ENCODE measurements at regions not wholly inside any gene's neighbourhood (a gene's known extent, or its start where the extent isn't known, plus 50 kb on each side); places are given as distances from the start of the nearest gene placed in this dataset. TPM values are rescaled to one million over a fixed set of nuclear protein-coding genes. Genes with fewer than 3 reads are reported as not detected.

DNA sequence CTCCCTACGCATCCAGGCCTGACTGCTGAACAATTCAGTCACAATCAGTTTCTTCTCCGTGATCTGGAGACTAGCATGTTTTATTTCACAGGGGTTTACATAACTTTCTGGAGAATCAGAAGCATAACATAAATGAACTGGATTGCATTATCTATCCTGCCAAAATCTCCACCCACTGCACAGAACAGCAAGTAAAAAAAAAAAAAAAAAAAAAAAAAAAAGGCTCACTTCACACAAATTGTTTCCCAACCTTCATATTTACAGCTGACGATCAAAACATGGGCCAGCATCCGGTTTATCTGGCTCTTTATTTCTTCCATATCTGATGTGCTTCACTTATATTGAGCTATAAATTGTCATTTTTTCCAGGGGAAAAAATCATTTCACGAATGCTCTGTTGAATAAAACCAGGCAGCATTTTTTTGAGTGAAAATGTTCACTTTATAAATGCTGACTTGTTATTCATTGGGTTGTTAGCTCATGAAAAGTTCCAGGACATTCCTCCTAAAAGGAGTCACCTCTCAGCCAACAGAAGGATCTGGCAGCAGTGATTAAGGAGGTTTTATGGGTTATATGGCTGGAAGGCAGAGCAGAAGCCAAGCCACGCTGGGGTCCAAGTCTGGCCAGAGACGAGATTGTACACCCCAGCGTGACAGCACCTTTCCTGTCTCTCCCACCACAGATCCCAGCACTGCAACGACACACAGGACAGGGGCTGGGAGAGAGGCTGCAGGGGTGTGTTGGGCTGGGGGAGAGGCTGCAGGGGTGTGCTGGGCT lies 51.2 kb upstream of the GLI2 start:
- peaks cover 9% of the 10 kb centered on the region for H3K27me3 Mint-ChIP-seq (ENCODE audit: insufficient read depth, low read depth, poor library complexity)
- no peak overlapping the region for H3K4me2 ChIP-seq

DNA sequence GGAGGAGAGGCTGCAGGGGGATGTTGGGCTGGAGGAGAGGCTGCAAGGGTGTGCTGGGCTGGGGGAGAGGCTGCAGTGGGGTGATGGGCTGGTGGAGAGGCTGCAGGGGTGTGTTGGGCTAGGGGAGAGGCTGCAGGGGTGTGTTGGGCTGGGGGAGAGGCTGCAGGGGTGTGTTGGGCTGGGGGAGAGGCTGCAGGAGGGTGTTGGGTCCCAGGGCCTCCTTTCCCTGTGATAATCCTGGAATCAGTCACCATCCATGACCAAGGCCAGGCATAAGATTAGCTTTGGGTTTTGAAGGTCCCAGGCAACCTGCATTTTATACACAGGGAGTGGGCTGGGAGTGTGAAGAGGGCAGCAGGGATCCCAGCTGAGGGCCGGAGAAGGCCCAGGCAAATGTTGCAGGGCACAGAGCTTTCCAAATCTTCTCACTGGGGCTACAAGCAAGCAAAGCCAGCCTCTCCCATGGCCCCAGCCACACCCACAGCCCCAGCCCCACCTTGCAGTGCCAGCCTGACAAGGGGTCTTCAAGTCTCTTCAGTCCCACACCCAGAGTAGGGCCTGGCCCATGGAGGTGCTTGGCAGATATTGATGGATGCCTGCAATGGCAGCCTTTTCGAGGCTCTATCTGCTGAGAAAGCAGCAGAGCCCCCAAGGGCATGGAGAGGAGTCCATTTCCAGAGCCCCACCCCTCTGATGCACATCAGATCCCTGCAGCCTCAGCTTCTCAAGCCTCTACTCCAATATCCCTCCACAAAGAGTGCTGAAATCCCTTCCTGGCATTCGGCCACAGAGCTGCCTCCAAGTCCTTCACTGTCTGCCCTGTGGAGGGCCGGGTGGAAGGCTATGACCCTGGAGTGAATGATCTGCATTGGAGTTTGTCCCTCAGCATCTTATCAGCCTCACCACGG lies 50.3 kb upstream of the GLI2 start:
- H3K4me2 ChIP-seq: no peak overlapping the region
- peaks cover 8% of the 10 kb centered on the region for H3K27me3 Mint-ChIP-seq (ENCODE audit: insufficient read depth, low read depth, poor library complexity)

More for the DNA sequence above, 51.2 kb upstream of the GLI2 start:
- H3K79me2 ChIP-seq (replicated peaks; ENCODE audit: insufficient read depth): no peaks in the 10 kb centered on the region
- H3K36me3 Mint-ChIP-seq (ENCODE audit: low read depth): no peaks in the 10 kb centered on the region
- H3K9me3 Mint-ChIP-seq: peaks cover 3% of the 10 kb centered on the region; the same call in 2 of the 3 replicates
- H3F3A ChIP-seq (replicated peaks; ENCODE audit: low read depth): 0 out of 2 replicates have a peak, but pooled peaks cover 3% of the 10 kb centered on the region
- no peak overlapping the region for H3K27ac ChIP-seq (ENCODE audit: low read depth)
- H3K27me3 ChIP-seq (ENCODE audit: insufficient read depth): peaks cover 3% of the 10 kb centered on the region; the same call in 1 of the 2 replicates
- no peak overlapping the region for H2AFZ ChIP-seq
- no peaks in the 10 kb centered on the region for H4K20me1 ChIP-seq (replicated peaks; ENCODE audit: insufficient read depth)
- no peaks in the 10 kb centered on the region for H3K36me3 ChIP-seq (ENCODE audit: insufficient read depth)
- H3K9me2 ChIP-seq (ENCODE audit: insufficient read depth): no peaks in the 10 kb centered on the region
- TF ChIP-seq EZH2phosphoT487 (IDR thresholded peaks at IDR 0.05; ENCODE audit: unreplicated experiment): no peak
- DNase-seq (ENCODE audit: low spot score) (no peak), ATAC-seq (no peak)
- no peak overlapping the region for H3K27ac Mint-ChIP-seq
- H3K4me3 ChIP-seq: no peak overlapping the region
- no peak overlapping the region for H3K4me3 Mint-ChIP-seq
- no peaks in the 10 kb centered on the region for H3K4me1 Mint-ChIP-seq
- H3K4me1 ChIP-seq (ENCODE audit: insufficient read depth): no peaks in the 10 kb centered on the region

More for the DNA sequence above, 50.3 kb upstream of the GLI2 start:
- peaks cover 1% of the 10 kb centered on the region; the same call in 2 of the 3 replicates for H3K9me3 Mint-ChIP-seq
- Histone ChIP-seq H2AFZ (no peak overlapping the region), H3K36me3 (ENCODE audit: insufficient read depth) (no peaks in the 10 kb centered on the region), H3K27ac (ENCODE audit: low read depth) (no peak overlapping the region), H3K27me3 (ENCODE audit: insufficient read depth) (peaks cover 3% of the 10 kb centered on the region; the same call in 1 of the 2 replicates), H3K4me1 (ENCODE audit: insufficient read depth) (no peaks in the 10 kb centered on the region), H4K20me1 (replicated peaks; ENCODE audit: insufficient read depth) (no peaks in the 10 kb centered on the region), H3K9me2 (ENCODE audit: insufficient read depth) (no peaks in the 10 kb centered on the region), H3K4me3 (no peak overlapping the region), H3F3A (replicated peaks; ENCODE audit: low read depth) (0 out of 2 replicates have a peak, but pooled peaks cover 3% of the 10 kb centered on the region), H3K79me2 (replicated peaks; ENCODE audit: insufficient read depth) (no peaks in the 10 kb centered on the region)
- H3K4me1 Mint-ChIP-seq: peaks cover 3% of the 10 kb centered on the region; the same call in 2 of the 3 replicates
- no peak for DNase-seq (ENCODE audit: low spot score)
- H3K36me3 Mint-ChIP-seq (ENCODE audit: low read depth): no peaks in the 10 kb centered on the region
- no peak overlapping the region for H3K4me3 Mint-ChIP-seq
- TF ChIP-seq, protein P1, sequence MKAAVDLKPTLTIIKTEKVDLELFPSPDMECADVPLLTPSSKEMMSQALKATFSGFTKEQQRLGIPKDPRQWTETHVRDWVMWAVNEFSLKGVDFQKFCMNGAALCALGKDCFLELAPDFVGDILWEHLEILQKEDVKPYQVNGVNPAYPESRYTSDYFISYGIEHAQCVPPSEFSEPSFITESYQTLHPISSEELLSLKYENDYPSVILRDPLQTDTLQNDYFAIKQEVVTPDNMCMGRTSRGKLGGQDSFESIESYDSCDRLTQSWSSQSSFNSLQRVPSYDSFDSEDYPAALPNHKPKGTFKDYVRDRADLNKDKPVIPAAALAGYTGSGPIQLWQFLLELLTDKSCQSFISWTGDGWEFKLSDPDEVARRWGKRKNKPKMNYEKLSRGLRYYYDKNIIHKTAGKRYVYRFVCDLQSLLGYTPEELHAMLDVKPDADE (IDR thresholded peaks at IDR 0.05): no peak
- no peak for TF ChIP-seq NANOG (IDR thresholded peaks at IDR 0.05; ENCODE audit: borderline replicate concordance)
- no peak for TF ChIP-seq EZH2 (IDR thresholded peaks at IDR 0.05; ENCODE audit: low read depth, unreplicated experiment)
- ATAC-seq: no peak
- H3K27ac Mint-ChIP-seq: no peak overlapping the region

Small RNAs in the stretch of these regions (small RNA-seq; reads per million reads assigned to genes)
- not detected for gene RF00019 (ENCODE audit: low replicate concordance)
